SH-SY5Y (cell line): ENCODE measurements at regions not wholly inside any gene's neighbourhood (a gene's known extent, or its start where the extent isn't known, plus 50 kb on each side); places are given as distances from the start of the nearest gene placed in this dataset.

Source experiments
- GATA2 ChIP-seq: IDR thresholded peaks from 2 replicates; pipeline ENCODE4 v1.6.1; 2011; ENCODE audit warnings: mild to moderate bottlenecking, low read depth, low read length
- GATA3 ChIP-seq: IDR thresholded peaks from 2 replicates; pipeline ENCODE4 v1.6.1; 2011; ENCODE audit warnings: low read depth, mild to moderate bottlenecking, low read length, moderate library complexity

DNA sequence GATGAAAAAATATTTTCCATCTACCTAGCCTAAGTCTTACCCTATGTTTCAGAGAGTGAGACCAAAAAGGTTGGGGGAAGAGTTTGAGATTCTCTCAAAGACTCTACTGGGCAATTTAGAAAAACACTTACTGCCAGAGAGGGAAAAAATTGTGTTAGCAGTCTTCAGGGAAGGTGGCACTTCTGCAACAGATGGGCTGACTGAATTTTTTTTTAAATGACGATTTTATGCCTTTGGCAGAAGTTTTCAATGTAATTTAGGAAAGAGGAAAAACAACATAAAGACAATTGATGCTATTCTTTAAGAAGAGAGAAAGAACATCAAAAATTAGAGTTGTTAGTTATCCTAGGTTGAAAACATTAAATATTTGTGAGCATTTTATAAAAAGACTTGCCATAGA is 1894.5 kb upstream of the PIK3C3 start:
- TF ChIP-seq GATA2 (no peak), GATA3 (no peak)
